ENCODE measurements at regions not wholly inside any gene's neighbourhood (a gene's known extent, or its start where the extent isn't known, plus 50 kb on each side); places are given as distances from the start of the nearest gene placed in this dataset.

DNA sequence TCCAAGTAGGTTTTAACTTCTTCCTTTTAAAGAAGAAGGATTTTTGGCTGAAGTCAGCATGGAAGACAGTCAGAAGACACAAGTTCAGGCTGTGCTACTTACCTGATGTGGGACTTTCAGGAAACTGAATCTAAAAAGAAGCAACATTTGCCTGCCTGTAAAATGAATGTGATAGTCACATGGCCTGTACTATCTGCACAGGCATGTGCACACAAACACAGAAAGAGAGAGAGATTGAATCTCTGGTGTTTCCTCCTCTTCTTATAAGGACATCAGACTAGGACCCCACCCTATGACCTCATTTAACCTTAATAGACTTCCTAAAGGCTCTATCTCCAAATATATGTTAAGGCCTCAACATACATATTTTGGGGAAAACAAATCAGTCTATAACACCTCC is 542.9 kb downstream of the PLPP3 start:
- Histone ChIP-seq H3K79me2 (ENCODE audit: low read length) (no peaks in the 10 kb centered on the region), H2AFZ (ENCODE audit: low read depth, low read length) (no peak overlapping the region), H3K27ac (ENCODE audit: low read length) (no peak overlapping the region), H3K4me2 (ENCODE audit: low read length) (no peak overlapping the region), H3K36me3 (replicated peaks; ENCODE audit: low read depth, low read length) (no peaks in the 10 kb centered on the region), H4K20me1 (ENCODE audit: insufficient read depth, low read length) (no peaks in the 10 kb centered on the region), H3K27me3 (ENCODE audit: low read depth, low read length) (no peaks in the 10 kb centered on the region), H3K9ac (ENCODE audit: low read length) (no peak overlapping the region), H3K9me3 (ENCODE audit: insufficient read depth, low read length) (no peaks in the 10 kb centered on the region), H3K4me1 (ENCODE audit: low read length) (no peaks in the 10 kb centered on the region), H3K4me3 (ENCODE audit: low read length) (no peak overlapping the region)
- TF ChIP-seq EZH2phosphoT487 (IDR thresholded peaks at IDR 0.05; ENCODE audit: low read depth), result no peak
- TF ChIP-seq, protein P1, sequence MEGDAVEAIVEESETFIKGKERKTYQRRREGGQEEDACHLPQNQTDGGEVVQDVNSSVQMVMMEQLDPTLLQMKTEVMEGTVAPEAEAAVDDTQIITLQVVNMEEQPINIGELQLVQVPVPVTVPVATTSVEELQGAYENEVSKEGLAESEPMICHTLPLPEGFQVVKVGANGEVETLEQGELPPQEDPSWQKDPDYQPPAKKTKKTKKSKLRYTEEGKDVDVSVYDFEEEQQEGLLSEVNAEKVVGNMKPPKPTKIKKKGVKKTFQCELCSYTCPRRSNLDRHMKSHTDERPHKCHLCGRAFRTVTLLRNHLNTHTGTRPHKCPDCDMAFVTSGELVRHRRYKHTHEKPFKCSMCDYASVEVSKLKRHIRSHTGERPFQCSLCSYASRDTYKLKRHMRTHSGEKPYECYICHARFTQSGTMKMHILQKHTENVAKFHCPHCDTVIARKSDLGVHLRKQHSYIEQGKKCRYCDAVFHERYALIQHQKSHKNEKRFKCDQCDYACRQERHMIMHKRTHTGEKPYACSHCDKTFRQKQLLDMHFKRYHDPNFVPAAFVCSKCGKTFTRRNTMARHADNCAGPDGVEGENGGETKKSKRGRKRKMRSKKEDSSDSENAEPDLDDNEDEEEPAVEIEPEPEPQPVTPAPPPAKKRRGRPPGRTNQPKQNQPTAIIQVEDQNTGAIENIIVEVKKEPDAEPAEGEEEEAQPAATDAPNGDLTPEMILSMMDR (IDR thresholded peaks at IDR 0.05; ENCODE audit: low read depth, low read length), result no peak

DNA sequence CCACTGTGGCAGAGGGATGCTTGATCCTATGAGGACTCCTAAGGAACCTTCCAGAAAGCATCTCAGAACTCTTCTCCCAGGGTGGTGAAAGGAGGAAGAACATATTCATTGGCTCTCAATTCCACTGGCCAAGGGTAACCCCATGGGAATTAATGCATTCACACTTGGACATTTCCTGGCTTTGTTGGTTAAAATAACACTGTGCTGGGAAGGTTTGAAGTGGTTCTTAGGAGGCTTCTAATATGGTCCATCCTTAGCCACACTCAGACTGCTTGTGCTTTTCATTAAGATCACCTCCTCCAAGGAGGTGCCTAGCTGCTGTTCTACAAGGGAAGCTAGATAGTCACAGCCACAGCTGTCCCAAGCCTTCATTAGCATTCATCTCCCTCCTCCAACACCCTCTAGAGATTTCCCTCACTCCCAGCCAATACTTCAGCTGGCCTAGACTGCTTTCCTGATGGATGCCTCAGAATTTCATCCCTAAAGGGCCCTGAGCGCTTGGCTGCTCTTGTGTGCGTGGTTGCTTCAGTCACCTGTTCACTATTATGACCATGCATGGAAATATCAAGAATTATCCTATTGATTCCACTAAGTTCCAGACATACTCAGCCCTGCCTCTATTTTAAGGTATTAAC is 544.4 kb downstream of the PLPP3 start:
- no peak overlapping the region for H3K9ac ChIP-seq (ENCODE audit: low read length)
- TF ChIP-seq, protein P1 (IDR thresholded peaks at IDR 0.05; ENCODE audit: low read depth, low read length), result no peak
- TF ChIP-seq EZH2phosphoT487 (IDR thresholded peaks at IDR 0.05; ENCODE audit: low read depth), result no peak
- no peak overlapping the region for H3K4me2 ChIP-seq (ENCODE audit: low read length)
- H3K4me1 ChIP-seq (ENCODE audit: low read length), result no peaks in the 10 kb centered on the region
- H3K79me2 ChIP-seq (ENCODE audit: low read length), result no peaks in the 10 kb centered on the region
- H4K20me1 ChIP-seq (ENCODE audit: insufficient read depth, low read length), result no peaks in the 10 kb centered on the region
- H3K4me3 ChIP-seq (ENCODE audit: low read length), result no peak overlapping the region
- H2AFZ ChIP-seq (ENCODE audit: low read depth, low read length), result no peak overlapping the region
- H3K27me3 ChIP-seq (ENCODE audit: low read depth, low read length), result no peaks in the 10 kb centered on the region
- H3K9me3 ChIP-seq (ENCODE audit: insufficient read depth, low read length), result no peaks in the 10 kb centered on the region
- H3K36me3 ChIP-seq (replicated peaks; ENCODE audit: low read depth, low read length), result no peaks in the 10 kb centered on the region
- no peak overlapping the region for H3K27ac ChIP-seq (ENCODE audit: low read length)

DNA sequence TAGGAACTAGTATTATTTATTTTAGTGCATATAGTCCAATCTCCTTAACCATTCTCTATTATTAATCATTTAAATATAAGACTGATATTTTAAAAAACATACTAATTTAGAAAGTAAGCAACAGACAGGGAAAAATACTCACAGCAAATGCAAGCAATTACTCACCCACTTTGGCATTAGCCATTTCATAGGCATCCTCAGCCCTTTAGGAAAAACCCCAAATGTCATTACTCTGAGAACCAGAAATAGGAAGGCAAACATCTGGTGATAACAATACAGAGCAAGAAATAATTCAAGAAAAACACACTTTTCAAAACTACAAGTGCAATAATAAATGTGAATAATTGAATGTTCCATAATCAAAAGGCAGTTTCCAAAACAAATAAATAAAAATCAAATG is 545.1 kb downstream of the PLPP3 start:
- H3K4me3 ChIP-seq (ENCODE audit: low read length), result no peak overlapping the region
- no peak overlapping the region for H2AFZ ChIP-seq (ENCODE audit: low read depth, low read length)
- no peaks in the 10 kb centered on the region for H3K27me3 ChIP-seq (ENCODE audit: low read depth, low read length)
- no peaks in the 10 kb centered on the region for H3K36me3 ChIP-seq (replicated peaks; ENCODE audit: low read depth, low read length)
- H3K79me2 ChIP-seq (ENCODE audit: low read length), result no peaks in the 10 kb centered on the region
- H3K4me1 ChIP-seq (ENCODE audit: low read length), result no peaks in the 10 kb centered on the region
- TF ChIP-seq, protein P1 (IDR thresholded peaks at IDR 0.05; ENCODE audit: low read depth, low read length), result no peak
- TF ChIP-seq EZH2phosphoT487 (IDR thresholded peaks at IDR 0.05; ENCODE audit: low read depth), result no peak
- H3K9ac ChIP-seq (ENCODE audit: low read length), result no peak overlapping the region
- H4K20me1 ChIP-seq (ENCODE audit: insufficient read depth, low read length), result no peaks in the 10 kb centered on the region
- no peak overlapping the region for H3K27ac ChIP-seq (ENCODE audit: low read length)
- no peaks in the 10 kb centered on the region for H3K9me3 ChIP-seq (ENCODE audit: insufficient read depth, low read length)
- no peak overlapping the region for H3K4me2 ChIP-seq (ENCODE audit: low read length)

DNA sequence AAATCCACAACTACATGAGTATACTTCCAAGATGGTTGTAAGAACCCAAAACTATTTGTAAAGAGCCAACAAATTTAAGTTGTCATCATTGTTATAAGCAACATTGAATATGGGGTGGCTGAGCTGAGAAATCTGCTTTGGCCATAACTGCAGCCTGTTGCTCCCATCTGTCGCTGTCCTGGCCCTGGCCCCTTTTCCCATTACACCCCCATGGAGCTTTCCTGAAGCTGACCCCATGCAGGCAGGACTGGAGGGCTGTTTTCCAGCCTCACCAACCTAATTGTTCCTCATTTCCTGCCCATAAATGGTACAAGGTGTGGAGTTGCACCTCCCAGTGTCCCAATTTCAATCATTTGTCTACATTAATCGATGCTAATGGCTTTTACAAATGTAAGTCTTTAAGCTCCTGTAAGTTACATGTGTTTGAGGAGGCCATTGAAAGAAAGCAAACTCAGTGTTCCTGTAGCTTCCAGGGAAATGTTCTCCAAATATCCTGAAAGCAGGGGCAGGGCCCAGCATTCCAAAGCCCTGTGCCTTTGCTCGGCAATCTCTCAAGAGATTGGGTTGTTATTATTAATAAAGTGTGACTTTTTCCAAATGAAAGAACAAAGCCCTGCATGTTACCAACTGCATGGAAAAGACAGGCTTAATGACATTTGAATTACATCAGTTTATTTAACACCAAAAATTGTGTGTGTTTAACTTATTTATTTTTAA is 545.9 kb downstream of the PLPP3 start:
- H2AFZ ChIP-seq (ENCODE audit: low read depth, low read length), result no peak overlapping the region
- H3K4me3 ChIP-seq (ENCODE audit: low read length), result no peak overlapping the region
- no peak overlapping the region for H3K9ac ChIP-seq (ENCODE audit: low read length)
- H3K27ac ChIP-seq (ENCODE audit: low read length), result no peak overlapping the region
- no peaks in the 10 kb centered on the region for H4K20me1 ChIP-seq (ENCODE audit: insufficient read depth, low read length)
- H3K79me2 ChIP-seq (ENCODE audit: low read length), result no peaks in the 10 kb centered on the region
- H3K27me3 ChIP-seq (ENCODE audit: low read depth, low read length), result no peaks in the 10 kb centered on the region
- H3K36me3 ChIP-seq (replicated peaks; ENCODE audit: low read depth, low read length), result no peaks in the 10 kb centered on the region
- no peaks in the 10 kb centered on the region for H3K4me1 ChIP-seq (ENCODE audit: low read length)
- no peaks in the 10 kb centered on the region for H3K9me3 ChIP-seq (ENCODE audit: insufficient read depth, low read length)
- no peak overlapping the region for H3K4me2 ChIP-seq (ENCODE audit: low read length)
- TF ChIP-seq, protein P1 (IDR thresholded peaks at IDR 0.05; ENCODE audit: low read depth, low read length), result no peak
- TF ChIP-seq EZH2phosphoT487 (IDR thresholded peaks at IDR 0.05; ENCODE audit: low read depth), result no peak

Measured in OCI-LY3 (cell line).